Thyroid gland (tissue), 4 donors: ENCODE measurements at regions not wholly inside any gene's neighbourhood (a gene's known extent, or its start where the extent isn't known, plus 50 kb on each side); places are given as distances from the start of the nearest gene placed in this dataset.

Source experiments
- POLR2A ChIP-seq, 2 donors: fragments of 450-650 bp; IDR thresholded peaks; one replicate each; pipeline ENCODE4 v1.6.1; 2017; ENCODE audit warnings: antibody characterized with exemption in 2 of 2, mild to moderate bottlenecking in 2 of 2, moderate library complexity in 1 of 2
- TF ChIP-seq, protein P1 (sequence below), 6 experiments: fragments of 200-600 bp in 3 of 6; fragments of 450-650 bp in 3 of 6; sonication (generic) in 3 of 6; IDR thresholded peaks; one replicate each; pipeline ENCODE4 v1.5.1; 2016 to 2019; ENCODE audit warnings: antibody characterized with exemption in 6 of 6, mild to moderate bottlenecking in 2 of 6, inconsistent platforms in 1 of 6, moderate library complexity in 1 of 6

DNA sequence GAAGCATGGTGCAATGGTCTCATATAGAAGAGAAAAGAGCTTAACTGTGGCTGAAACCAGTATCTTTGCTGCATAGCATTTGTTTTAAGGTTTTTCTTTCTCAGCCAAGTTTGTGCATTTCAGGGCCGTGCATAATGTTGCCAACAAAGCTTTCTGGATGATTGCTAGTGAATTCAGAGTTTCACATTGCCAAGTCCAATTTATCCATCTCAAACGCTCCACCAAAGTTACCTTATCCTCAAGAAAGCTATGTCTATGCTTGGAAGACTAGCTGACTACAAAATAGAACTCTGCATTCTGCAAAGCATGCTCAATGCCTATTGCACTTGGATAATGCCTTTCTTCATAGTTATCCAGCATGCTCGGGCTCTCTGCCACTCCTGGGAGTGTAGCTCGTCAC lies 535.8 kb upstream of the SGCG start:
- TF ChIP-seq POLR2A (IDR thresholded peaks at IDR 0.05) = no peak
- TF ChIP-seq, protein P1, sequence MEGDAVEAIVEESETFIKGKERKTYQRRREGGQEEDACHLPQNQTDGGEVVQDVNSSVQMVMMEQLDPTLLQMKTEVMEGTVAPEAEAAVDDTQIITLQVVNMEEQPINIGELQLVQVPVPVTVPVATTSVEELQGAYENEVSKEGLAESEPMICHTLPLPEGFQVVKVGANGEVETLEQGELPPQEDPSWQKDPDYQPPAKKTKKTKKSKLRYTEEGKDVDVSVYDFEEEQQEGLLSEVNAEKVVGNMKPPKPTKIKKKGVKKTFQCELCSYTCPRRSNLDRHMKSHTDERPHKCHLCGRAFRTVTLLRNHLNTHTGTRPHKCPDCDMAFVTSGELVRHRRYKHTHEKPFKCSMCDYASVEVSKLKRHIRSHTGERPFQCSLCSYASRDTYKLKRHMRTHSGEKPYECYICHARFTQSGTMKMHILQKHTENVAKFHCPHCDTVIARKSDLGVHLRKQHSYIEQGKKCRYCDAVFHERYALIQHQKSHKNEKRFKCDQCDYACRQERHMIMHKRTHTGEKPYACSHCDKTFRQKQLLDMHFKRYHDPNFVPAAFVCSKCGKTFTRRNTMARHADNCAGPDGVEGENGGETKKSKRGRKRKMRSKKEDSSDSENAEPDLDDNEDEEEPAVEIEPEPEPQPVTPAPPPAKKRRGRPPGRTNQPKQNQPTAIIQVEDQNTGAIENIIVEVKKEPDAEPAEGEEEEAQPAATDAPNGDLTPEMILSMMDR (IDR thresholded peaks at IDR 0.05) = no peak
